GM23338 (cell line): ENCODE measurements at regions not wholly inside any gene's neighbourhood (a gene's known extent, or its start where the extent isn't known, plus 50 kb on each side); places are given as distances from the start of the nearest gene placed in this dataset.

Experiments used
- CTCF ChIP-seq, 2 experiments: fragments of 200-600 bp in 1 of 2; sonication (generic) in 1 of 2; conservative IDR thresholded peaks; 2 replicates each; pipeline versions ENCODE4 v1.5.1 to v1.6.1; 2016 to 2017; ENCODE audit warnings: antibody characterized with exemption in 2 of 2, low read depth in 2 of 2, mild to moderate bottlenecking in 2 of 2, moderate library complexity in 1 of 2
- EZH2phosphoT487 ChIP-seq: fragments of 200-600 bp; sonication (generic); IDR thresholded peaks from one replicate; pipeline ENCODE4 v1.8.1; 2018; ENCODE audit warnings: antibody characterized with exemption; ENCODE audit not compliant: unreplicated experiment
- POLR2AphosphoS5 ChIP-seq: IDR thresholded peaks from 2 replicates; pipeline ENCODE4 v1.6.1; 2016; ENCODE audit warnings: antibody characterized with exemption, low read depth

GRCh38 chr9:25310961-25311360 lies 367.3 kb downstream of the TUSC1 start:
- TF ChIP-seq POLR2AphosphoS5 (no peak), CTCF (conservative IDR thresholded peaks at IDR 0.05; ENCODE audit: low read depth in 2 of 2) (no peak), EZH2phosphoT487 (no peak)
